ENCODE measurements at regions not wholly inside any gene's neighbourhood (a gene's known extent, or its start where the extent isn't known, plus 50 kb on each side); places are given as distances from the start of the nearest gene placed in this dataset.

GRCh38 chr5:125766706-125767105, 656.5 kb upstream of the GRAMD2B start:
- TF ChIP-seq YY1 (IDR thresholded peaks at IDR 0.05; ENCODE audit: insufficient read depth, insufficient read length) (no peak), ZNF274 (IDR thresholded peaks at IDR 0.05; ENCODE audit: low read depth, low read length) (no peak)
